GM18519 (cell line): ENCODE measurements at regions not wholly inside any gene's neighbourhood (a gene's known extent, or its start where the extent isn't known, plus 50 kb on each side); places are given as distances from the start of the nearest gene placed in this dataset.
"Not testable (repeated sequence)": the region's sequence is repeated elsewhere in the genome, so short reads cannot be mapped to it uniquely, and the experiment has no call there.

Experiments used
- ATAC-seq: cut with Tn5 transposase; IDR thresholded peaks from one replicate; pipeline ENCODE4 v1.9.1; 2021; ENCODE audit warnings: mild to moderate bottlenecking, moderate library complexity; ENCODE audit not compliant: unreplicated experiment, low FRiP score

GRCh38 chr7:66500087-66500486 is 128.6 kb upstream of the KCTD7 start:
- ATAC-seq, result no peak

GRCh38 chr7:66502230-66503035 is 126.2 kb upstream of the KCTD7 start:
- no peak for ATAC-seq

DNA sequence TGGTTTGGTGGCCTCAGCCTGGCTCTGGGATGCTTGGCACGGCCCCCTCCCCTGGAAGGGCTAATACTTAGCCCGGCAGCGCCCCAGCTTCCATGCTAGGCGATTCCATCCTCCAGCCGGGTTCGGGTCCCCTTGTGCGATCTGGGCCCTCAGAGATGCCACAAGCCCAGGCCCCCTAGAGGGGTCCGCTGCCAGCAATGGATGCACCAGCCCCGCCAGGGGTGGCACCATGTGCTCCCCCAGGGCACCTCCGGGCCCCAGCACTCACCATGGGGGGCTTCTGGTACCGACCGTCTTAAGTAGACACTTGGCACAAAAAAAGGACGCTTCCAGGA is 125.7 kb upstream of the KCTD7 start:
- ATAC-seq, result no peak

- no peak for ATAC-seq
These were observed 125.1 kb upstream of the KCTD7 start for GRCh38 chr7:66503551-66504031.

GRCh38 chr7:66504131-66504530 is 124.5 kb upstream of the KCTD7 start:
- ATAC-seq, result no peak

- ATAC-seq, result no peak
These were observed 123.7 kb upstream of the KCTD7 start for GRCh38 chr7:66505009-66505408.

DNA sequence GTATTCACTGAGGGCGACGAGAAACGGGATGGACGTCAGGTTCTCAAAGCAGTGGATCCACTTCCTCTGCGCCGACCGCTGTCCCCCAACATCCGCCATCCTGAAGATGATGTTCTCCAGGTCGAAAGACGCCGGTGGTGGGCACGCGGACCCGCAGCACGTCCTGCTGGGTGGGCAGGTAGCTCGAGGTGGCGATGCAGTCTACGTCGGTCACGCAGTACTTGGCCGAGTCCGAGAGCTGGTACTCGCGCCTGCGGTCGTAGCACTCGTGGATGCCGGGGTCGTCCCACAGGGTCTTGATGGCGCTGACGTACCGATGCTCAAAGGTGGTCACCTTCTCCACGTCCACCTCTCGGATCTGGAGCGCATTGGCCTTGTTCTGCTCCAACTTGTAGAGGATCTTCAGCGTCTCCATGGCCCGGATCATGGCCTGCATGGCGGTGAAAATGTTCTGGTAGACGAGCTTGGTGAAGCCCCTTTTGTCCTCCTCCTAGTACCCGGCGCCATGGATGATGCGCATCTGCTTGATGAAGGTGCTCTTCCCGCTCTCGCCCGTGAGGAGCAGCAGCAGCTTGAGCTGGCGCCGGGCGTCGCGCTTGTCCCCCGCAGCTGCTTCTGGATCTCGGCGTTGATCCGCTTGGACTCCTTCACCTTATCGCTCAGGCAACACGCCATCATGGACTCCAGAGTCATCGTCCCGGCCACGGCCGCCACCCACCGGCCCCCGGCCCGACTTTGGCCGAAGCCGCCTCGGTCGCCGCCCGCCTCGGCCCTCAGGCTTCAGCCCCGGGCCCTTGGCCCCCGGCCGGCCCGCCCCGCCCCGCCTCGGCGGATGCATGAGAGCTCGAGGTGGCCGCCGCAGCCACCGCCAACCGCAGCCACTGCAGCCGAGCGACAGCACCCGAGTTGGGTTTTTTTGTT is 122.9 kb upstream of the KCTD7 start:
- no peak for ATAC-seq

DNA sequence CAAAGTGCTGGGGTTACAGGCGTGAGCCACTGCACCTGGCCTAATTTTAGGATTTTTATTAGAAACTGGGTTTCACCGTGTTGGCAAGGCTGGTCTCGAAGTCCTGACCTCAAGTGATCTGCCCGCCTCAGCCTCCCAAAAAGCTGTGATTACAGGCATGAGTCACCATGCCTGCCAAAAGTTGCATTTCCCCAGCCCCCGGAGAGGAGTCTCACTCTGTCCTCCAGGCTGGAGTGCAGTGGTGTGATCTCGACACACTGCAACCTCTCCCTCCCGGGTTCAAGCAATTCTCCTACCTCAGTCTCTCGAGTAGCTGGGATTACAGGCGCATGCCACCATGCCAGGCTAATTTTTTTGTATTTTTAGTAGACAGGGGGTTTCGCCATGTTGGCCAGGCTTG is 122.0 kb upstream of the KCTD7 start:
- not testable (repeated sequence) for ATAC-seq

- no peak for ATAC-seq
These were observed 120.9 kb upstream of the KCTD7 start for GRCh38 chr7:66507764-66508296.

GRCh38 chr7:66508431-66508830 is 120.2 kb upstream of the KCTD7 start:
- no peak for ATAC-seq

GRCh38 chr7:66514050-66514449 is 114.6 kb upstream of the KCTD7 start:
- ATAC-seq, result no peak

GRCh38 chr7:66517212-66517909 is 111.3 kb upstream of the KCTD7 start:
- ATAC-seq, result no peak

GRCh38 chr7:66518151-66518691 is 110.5 kb upstream of the KCTD7 start:
- no peak for ATAC-seq

DNA sequence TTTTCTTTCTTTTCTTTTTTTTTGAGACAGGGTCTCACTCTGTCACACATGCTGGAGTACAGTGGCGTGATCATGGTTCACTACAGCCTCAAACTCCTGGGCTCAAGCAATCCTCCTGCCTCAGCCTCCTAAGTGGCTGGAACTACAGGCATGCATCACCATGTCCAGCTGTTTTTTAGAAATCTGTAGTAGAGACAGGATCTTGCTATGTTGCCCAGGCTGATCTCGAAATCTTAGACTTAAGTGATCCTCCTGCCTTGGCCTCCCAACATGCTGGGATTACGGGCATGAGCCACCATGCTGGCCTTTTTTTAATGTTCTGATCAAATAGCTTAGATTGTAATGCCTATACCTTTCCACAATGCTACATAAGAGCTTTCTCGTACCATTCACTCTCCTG is 107.0 kb upstream of the KCTD7 start:
- no peak for ATAC-seq

DNA sequence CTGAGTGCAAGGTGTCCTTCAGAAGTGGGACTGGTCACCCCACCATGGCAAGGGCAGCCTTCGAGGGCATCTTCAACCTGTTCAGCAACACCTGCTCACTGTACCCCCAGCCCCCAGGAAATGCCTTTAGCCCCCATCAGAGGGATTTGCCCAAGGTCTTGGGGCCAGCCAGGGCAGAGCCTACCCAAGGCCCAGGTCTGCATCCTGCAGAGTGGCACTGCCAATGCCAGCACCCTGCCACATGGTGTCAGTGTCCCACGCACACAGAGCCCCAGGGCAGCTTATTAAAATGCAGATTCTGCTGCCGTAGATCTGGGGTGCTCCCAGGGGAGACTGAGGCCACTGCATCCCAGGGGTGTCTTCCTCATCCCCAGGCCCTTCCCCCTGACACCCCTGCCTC is 106.2 kb upstream of the KCTD7 start:
- no peak for ATAC-seq

- no peak for ATAC-seq
These were observed 105.3 kb upstream of the KCTD7 start for GRCh38 chr7:66523409-66523808.

- no peak for ATAC-seq
These were observed 103.9 kb upstream of the KCTD7 start for GRCh38 chr7:66524738-66525137.

DNA sequence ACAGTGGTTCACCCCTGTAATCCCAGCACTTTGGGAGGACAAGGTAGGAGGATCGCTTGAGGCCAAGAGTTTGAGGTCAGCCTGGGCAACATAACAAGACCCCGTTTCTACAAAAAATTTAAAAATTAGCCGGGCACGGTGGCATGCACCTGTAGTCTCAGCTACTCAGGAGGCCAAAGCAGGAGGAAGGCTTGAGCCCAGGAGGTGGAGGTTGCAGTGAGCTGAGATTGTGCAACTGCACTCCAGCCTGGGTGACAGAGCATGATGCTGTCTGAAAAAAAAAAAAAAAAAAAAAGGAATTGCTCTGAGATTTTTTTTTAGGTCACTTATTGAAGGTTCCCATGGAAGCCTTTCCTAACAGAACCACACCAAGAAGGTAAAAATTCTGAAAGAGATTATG is 101.9 kb upstream of the KCTD7 start:
- not testable (repeated sequence) for ATAC-seq

DNA sequence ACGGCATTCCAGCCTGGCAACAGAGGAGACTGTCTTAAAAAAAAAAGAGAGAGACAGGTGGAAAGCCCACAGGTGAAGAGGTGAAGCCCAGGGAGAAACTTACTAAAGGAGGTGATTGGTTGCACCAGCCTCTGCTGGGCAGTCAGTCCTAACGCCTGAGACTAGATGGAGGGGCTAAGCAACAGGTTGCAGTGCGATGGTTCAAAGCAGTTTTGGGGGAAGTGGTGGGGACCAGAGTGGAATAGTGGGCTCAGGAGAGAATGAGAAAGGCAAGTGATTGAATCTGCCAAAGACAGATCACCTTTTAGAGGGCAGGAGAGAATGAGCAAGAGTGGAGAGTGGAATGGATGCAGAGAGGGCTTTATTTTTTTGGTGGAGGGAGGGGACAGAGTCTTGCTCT is 100.0 kb upstream of the KCTD7 start:
- no peak for ATAC-seq

- no peak for ATAC-seq
These were observed 98.6 kb upstream of the KCTD7 start for GRCh38 chr7:66529883-66530610.
